GM12878 (cell line): ENCODE measurements at regions not wholly inside any gene's neighbourhood (a gene's known extent, or its start where the extent isn't known, plus 50 kb on each side); places are given as distances from the start of the nearest gene placed in this dataset.
A peak's percentile ranks its signal among the peaks of the same experiment; 100 is the strongest.

Source experiments
- CBX3 ChIP-seq: fragments of 200-600 bp; sonication (generic); IDR thresholded peaks from 2 replicates; pipeline ENCODE4 v1.6.1; 2016; ENCODE audit warnings: low read depth, borderline replicate concordance
- CHD1 ChIP-seq: IDR thresholded peaks from 2 replicates; pipeline ENCODE4 v1.6.1; 2012; ENCODE audit warnings: low read depth, low read length, improper control_type of control experiment
- FOS ChIP-seq: IDR thresholded peaks from 3 replicates; pipeline ENCODE4 v1.6.1; 2011; ENCODE audit warnings: borderline replicate concordance; ENCODE audit not compliant: insufficient read length; ENCODE audit errors: extremely low read depth
- FOXM1 ChIP-seq: IDR thresholded peaks from 2 replicates; pipeline ENCODE4 v1.6.1; 2012; ENCODE audit warnings: low read depth, mild to moderate bottlenecking, inconsistent platforms, low read length, moderate library complexity
- IRF5 ChIP-seq: fragments of 450-650 bp; IDR thresholded peaks from 2 replicates; pipeline ENCODE4 v1.6.1; 2017; ENCODE audit warnings: borderline replicate concordance
- KAT2A ChIP-seq: conservative IDR thresholded peaks from 2 replicates; pipeline ENCODE4 v1.6.1; 2011; ENCODE audit warnings: low read depth, low read length; ENCODE audit not compliant: control insufficient read depth
- MTA3 ChIP-seq: IDR thresholded peaks from 2 replicates; pipeline ENCODE4 v1.6.1; 2012; ENCODE audit warnings: low read length, inconsistent platforms, borderline replicate concordance
- MYB ChIP-seq: fragments of 150-350 bp; IDR thresholded peaks from 2 replicates; pipeline ENCODE4 v1.6.1; 2014; ENCODE audit warnings: mild to moderate bottlenecking, low read depth, low read length, borderline replicate concordance
- NFYA ChIP-seq: IDR thresholded peaks from 2 replicates; pipeline ENCODE4 v1.6.1; 2011; ENCODE audit warnings: low read depth, mild to moderate bottlenecking, low read length, improper control_type of control experiment, borderline replicate concordance
- NR2F1 ChIP-seq: fragments of 450-650 bp; conservative IDR thresholded peaks from 2 replicates; pipeline ENCODE4 v1.6.1; 2017; ENCODE audit warnings: mild to moderate bottlenecking
- RELB ChIP-seq: fragments of 450-650 bp; IDR thresholded peaks from 2 replicates; pipeline ENCODE4 v1.6.1; 2017; ENCODE audit warnings: low read depth, mild to moderate bottlenecking, moderate library complexity
- SREBF2 ChIP-seq: IDR thresholded peaks from 2 replicates; pipeline ENCODE4 v1.6.1; 2012; ENCODE audit warnings: mild to moderate bottlenecking, low read length
- STAT1 ChIP-seq: fragments of 450-650 bp; conservative IDR thresholded peaks from 2 replicates; pipeline ENCODE4 v1.6.1; 2014; ENCODE audit warnings: antibody characterized with exemption, mild to moderate bottlenecking
- WRNIP1 ChIP-seq: IDR thresholded peaks from 2 replicates; pipeline ENCODE4 v1.6.1; 2011; ENCODE audit warnings: low read depth, low read length, improper control_type of control experiment, borderline replicate concordance
- ZNF217 ChIP-seq: fragments of 450-650 bp; IDR thresholded peaks from 2 replicates; pipeline ENCODE4 v1.6.1; 2017; ENCODE audit warnings: antibody characterized with exemption, mild to moderate bottlenecking
- ZNF24 ChIP-seq: fragments of 450-650 bp; IDR thresholded peaks from 2 replicates; pipeline ENCODE4 v1.6.1; 2017; ENCODE audit warnings: antibody characterized with exemption, mild to moderate bottlenecking
- ZNF384 ChIP-seq: IDR thresholded peaks from 2 replicates; pipeline ENCODE4 v1.6.1; 2012; ENCODE audit warnings: low read depth, mild to moderate bottlenecking, low read length, improper control_type of control experiment, borderline replicate concordance
- ZNF592 ChIP-seq: fragments of 450-650 bp; IDR thresholded peaks from 2 replicates; pipeline ENCODE4 v1.6.1; 2017; ENCODE audit warnings: mild to moderate bottlenecking, moderate library complexity
- TF ChIP-seq, protein P1 (sequence below): fragments of 450-650 bp; IDR thresholded peaks from 2 replicates; pipeline ENCODE4 v1.6.1; 2017; ENCODE audit warnings: antibody characterized with exemption, mild to moderate bottlenecking, moderate library complexity
- TF ChIP-seq, protein P2 (sequence below): IDR thresholded peaks from 2 replicates; pipeline ENCODE4 v1.6.1; 2011; ENCODE audit warnings: borderline replicate concordance, low read depth, mild to moderate bottlenecking, moderate library complexity, mixed read lengths, low read length; ENCODE audit not compliant: insufficient read depth; ENCODE audit errors: extremely low read length

- TF ChIP-seq ZNF592: no peak
- TF ChIP-seq MYB: no peak
- no peak for TF ChIP-seq STAT1
- TF ChIP-seq WRNIP1: no peak
- TF ChIP-seq KAT2A: no peak
- TF ChIP-seq FOS: no peak
- TF ChIP-seq FOXM1: peak; percentile 86; the same call in 1 of the 2 replicates
- TF ChIP-seq CHD1: no peak
- no peak; the same call in 1 of the 2 replicates for TF ChIP-seq MTA3
- TF ChIP-seq NR2F1: peak; percentile 23; the same call in 1 of the 2 replicates
- TF ChIP-seq NFYA: no peak
- no peak for TF ChIP-seq SREBF2
- no peak for TF ChIP-seq ZNF24
- TF ChIP-seq, protein P1, sequence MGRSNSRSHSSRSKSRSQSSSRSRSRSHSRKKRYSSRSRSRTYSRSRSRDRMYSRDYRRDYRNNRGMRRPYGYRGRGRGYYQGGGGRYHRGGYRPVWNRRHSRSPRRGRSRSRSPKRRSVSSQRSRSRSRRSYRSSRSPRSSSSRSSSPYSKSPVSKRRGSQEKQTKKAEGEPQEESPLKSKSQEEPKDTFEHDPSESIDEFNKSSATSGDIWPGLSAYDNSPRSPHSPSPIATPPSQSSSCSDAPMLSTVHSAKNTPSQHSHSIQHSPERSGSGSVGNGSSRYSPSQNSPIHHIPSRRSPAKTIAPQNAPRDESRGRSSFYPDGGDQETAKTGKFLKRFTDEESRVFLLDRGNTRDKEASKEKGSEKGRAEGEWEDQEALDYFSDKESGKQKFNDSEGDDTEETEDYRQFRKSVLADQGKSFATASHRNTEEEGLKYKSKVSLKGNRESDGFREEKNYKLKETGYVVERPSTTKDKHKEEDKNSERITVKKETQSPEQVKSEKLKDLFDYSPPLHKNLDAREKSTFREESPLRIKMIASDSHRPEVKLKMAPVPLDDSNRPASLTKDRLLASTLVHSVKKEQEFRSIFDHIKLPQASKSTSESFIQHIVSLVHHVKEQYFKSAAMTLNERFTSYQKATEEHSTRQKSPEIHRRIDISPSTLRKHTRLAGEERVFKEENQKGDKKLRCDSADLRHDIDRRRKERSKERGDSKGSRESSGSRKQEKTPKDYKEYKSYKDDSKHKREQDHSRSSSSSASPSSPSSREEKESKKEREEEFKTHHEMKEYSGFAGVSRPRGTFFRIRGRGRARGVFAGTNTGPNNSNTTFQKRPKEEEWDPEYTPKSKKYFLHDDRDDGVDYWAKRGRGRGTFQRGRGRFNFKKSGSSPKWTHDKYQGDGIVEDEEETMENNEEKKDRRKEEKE: no peak
- no peak for TF ChIP-seq ZNF384
- TF ChIP-seq, protein P2, sequence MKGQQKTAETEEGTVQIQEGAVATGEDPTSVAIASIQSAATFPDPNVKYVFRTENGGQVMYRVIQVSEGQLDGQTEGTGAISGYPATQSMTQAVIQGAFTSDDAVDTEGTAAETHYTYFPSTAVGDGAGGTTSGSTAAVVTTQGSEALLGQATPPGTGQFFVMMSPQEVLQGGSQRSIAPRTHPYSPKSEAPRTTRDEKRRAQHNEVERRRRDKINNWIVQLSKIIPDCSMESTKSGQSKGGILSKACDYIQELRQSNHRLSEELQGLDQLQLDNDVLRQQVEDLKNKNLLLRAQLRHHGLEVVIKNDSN: no peak
- peak; percentile 40; the same call in 1 of the 2 replicates for TF ChIP-seq RELB
- no peak for TF ChIP-seq IRF5
- TF ChIP-seq ZNF217: peak; percentile 65; the same call in 1 of the 2 replicates
- TF ChIP-seq CBX3: no peak
Measured at GRCh38 chr2:129113776-129114175, 795.1 kb upstream of the HS6ST1 start (continued).
